ENCODE measurements at regions not wholly inside any gene's neighbourhood (a gene's known extent, or its start where the extent isn't known, plus 50 kb on each side); places are given as distances from the start of the nearest gene placed in this dataset.

- TF ChIP-seq CTCF (IDR thresholded peaks at IDR 0.05; ENCODE audit: low read length) (no peak), EZH2 (optimal IDR thresholded peaks at IDR 0.05; ENCODE audit: low read depth, low read length) (no peak), EZH2phosphoT487 (IDR thresholded peaks at IDR 0.05; ENCODE audit: low read length) (no peak)
These were observed 65.9 kb upstream of the TANC2 start for GRCh38 chr17:62900096-62900495.

All from MM.1S (cell line).